ENCODE measurements at regions not wholly inside any gene's neighbourhood (a gene's known extent, or its start where the extent isn't known, plus 50 kb on each side); places are given as distances from the start of the nearest gene placed in this dataset.

GRCh38 chr5:135236228-135236907 lies 162.7 kb downstream of the MACROH2A1 start:
- no peak for TF ChIP-seq POLR2AphosphoS5 (IDR thresholded peaks at IDR 0.05)
- TF ChIP-seq POLR2A (IDR thresholded peaks at IDR 0.05) = no peak
